ENCODE measurements at regions not wholly inside any gene's neighbourhood (a gene's known extent, or its start where the extent isn't known, plus 50 kb on each side); places are given as distances from the start of the nearest gene placed in this dataset.
A peak's percentile ranks its signal among the peaks of the same experiment; 100 is the strongest.

- peak; percentile 44 to 52 for DNase-seq
Measured at GRCh38 chr5:108642170-108642906, 105.4 kb upstream of the FER start.

DNA sequence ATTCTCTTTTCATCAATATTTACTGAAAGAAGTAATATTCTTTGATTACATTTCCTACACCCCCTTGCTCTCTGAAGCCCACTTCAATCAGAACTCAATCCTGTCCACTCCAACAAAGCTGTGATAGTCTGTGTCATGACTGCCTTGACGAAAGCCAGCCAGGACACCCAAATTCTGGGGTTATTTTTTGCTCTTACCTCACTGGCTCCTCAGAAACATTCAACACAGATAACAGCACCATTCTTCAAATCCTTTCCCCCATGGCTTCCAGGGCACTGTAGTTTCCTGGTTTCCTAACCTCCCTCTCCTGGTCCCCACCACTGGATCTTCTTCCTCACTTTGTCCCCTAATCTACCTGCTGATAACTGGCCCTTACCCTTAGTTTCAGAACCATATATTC lies 106.1 kb upstream of the FER start:
- no peak for DNase-seq

GRCh38 chr5:108639366-108639765 lies 108.3 kb upstream of the FER start:
- DNase-seq = no peak

- no peak for DNase-seq
Measured at GRCh38 chr5:108638021-108638420, 109.7 kb upstream of the FER start.

DNA sequence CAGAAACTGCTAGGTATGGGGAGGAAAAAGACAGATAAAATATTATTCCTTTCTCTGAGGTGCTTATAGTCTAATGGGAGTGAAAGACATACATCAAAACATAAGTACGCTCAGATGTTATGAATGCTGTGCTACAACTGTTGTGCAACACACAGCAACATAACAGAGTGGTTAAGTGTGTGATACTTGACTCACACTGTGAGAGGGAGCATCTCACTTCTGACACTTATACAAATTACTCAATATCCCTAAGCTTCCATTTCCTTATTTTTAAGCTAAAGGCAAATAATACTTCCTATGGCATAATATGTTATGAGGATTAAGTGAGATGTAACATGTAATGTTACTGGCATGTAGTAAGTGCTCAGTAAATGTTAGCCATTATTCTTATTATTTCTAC lies 110.6 kb upstream of the FER start:
- no peak for DNase-seq

DNA sequence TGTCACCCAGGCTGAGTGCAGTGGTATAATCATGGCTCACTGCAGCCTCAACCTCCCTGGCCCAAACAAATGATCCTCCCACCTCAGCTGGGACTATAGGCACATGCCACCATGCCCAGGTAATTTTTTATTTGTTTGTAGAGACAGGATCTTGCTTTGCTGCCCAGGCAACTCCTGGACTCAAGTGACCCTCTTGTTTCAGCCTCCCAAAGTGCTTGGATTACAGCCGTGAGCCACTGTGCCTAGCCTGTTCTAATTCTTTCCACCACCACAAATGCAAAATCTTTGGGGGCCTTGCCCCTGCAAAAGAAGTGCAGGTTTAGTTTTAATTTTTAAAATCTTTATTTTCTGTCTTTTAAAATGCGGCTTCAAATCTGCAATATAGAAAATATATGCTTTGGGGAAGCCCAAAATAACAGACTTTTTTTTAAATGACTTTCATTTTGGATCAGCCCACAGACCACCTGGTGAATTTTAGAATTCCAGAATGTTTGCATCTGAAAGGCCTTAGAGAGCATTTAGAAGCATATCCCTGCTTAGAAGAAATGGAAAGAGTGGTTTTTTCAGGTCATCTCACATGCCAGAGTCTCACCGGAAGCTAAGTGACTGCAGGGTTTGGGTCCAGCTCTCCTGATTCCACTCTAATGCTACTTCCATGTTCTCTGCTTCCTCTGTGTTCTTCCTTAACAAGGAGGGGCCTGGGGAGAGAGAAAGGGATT lies 111.4 kb upstream of the FER start:
- DNase-seq = no peak

DNA sequence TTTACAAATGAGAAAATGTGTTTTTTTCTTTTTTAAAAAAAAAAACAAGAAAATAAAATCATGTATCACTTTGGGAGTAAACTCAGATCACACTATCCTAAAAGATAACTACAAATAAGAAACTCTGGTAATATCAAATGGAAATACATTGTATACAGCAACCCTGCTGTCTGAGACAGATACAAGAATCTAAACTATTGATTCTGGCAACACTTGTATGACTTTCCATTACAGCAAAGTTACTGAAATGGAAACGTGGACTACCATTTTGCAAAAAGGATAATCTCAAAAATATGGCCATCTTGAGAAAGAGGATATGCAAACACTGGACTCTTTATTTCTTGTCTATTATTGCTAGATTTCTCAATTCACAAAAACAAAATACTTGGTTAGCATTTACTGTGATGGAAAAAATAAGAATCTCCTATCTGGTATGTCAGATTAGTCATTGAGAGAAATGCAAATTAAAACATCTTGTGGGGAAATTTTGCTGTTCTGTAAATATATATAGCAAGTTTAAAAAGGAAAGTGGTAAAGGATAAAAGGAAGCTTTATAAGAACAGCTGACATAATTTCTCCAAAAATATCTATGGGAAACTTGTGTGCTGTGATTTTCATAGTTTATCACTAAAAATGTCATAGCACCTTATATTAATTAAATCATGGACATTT lies 112.9 kb upstream of the FER start:
- no peak for DNase-seq

GRCh38 chr5:108634010-108634616 lies 113.6 kb upstream of the FER start:
- DNase-seq = no peak

DNA sequence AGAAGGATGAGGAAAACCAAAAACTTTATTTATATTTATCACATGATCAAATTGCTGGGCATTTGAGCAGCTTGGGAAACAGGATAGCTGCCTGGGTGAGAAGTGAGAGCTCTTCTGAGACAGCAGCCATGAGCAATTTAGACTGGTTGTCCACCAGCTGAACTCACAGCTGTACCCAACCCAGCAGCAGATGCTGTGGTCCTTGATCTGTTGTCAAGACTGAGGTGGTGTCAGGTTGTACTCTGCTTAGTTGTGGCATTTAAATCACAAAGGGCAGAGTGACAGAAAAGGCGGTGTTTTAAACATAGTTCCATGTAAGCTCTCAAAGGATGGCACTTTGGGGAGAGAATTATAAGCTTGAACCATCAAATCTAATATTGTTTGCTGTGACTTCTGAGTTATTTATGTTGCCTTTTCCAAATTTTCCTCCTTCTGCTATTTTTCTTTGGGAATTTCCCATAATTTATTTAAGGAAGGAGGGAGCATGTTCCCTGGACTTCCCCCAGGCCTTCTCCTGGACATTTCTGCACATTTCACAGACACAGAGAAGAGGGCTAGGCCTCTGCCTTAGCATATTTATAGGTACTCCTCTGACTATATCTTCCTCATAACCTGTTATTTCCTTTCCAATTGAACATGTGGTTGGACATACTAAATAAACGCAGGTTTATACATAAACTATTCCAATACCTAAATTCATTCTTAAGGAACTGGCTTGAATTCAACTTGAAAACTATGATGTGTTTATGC lies 117.7 kb upstream of the FER start:
- no peak for DNase-seq

DNA sequence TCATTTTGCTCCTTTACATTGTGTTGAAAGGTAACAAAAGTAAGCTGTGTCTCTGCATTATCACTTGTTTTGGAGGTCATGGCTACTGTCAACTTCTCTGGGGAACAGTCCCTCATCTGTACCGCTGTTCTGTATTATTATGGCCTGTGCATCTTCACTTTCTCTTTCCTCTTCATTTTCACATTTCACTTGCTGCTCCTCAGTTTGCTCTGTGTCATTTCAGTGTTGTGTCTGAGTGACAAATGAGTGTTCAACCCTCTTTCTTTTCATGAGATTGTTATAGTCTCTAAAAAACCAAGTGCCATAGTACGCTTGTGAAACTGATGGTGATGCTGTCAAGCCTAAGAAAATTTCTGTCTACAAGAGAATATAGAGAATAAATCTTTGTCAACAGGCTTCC lies 122.0 kb upstream of the FER start:
- no peak for DNase-seq

- DNase-seq = no peak
Measured at GRCh38 chr5:108623826-108624225, 123.9 kb upstream of the FER start.

DNA sequence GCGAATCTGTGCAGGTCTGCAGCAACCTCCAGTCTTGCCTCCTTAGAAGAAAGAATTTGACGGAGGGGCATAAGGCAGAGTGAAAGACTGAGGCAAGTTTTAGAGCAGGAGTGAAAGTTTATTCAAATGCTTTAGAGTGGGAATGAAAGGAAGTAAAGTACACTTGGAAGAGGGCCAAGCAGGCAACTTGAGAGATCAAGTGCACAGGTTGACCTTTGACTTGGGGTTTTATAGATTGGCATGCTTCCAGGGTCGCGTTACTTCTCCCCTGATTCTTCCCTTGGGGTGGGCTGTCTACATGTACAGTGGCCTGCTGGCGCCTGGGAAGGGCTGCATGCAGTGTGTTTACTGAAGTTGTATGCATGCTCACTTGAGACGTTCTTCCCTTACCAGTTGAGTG lies 127.2 kb upstream of the FER start:
- no peak for DNase-seq

- DNase-seq = no peak
Measured at GRCh38 chr5:108619815-108620214, 127.9 kb upstream of the FER start.

- no peak for DNase-seq
Measured at GRCh38 chr5:108617467-108618435, 129.9 kb upstream of the FER start.

GRCh38 chr5:108615216-108615615 lies 132.5 kb upstream of the FER start:
- no peak for DNase-seq

GRCh38 chr5:108607421-108607820 lies 140.3 kb upstream of the FER start:
- DNase-seq = no peak

DNA sequence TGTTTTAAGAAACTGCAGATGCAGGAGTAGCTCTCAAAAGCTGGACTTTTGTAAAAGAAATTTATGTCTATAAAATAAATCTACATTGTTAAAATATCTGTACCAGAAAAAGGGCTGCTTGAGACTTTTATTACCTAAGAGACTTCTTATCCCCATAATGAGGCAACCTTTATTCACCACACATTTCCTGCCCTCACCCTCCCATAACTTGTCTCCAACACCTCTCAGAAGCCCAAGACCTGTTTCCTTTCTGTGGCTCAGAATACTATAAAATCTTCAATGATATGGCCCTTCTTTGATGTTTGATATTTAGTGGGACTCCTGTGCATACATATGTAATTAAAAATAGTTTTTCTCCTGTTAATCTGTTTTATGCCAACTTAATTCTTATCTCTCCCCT lies 141.5 kb upstream of the FER start:
- DNase-seq = no peak

GRCh38 chr5:108602830-108603229 lies 144.9 kb upstream of the FER start:
- no peak for DNase-seq

DNA sequence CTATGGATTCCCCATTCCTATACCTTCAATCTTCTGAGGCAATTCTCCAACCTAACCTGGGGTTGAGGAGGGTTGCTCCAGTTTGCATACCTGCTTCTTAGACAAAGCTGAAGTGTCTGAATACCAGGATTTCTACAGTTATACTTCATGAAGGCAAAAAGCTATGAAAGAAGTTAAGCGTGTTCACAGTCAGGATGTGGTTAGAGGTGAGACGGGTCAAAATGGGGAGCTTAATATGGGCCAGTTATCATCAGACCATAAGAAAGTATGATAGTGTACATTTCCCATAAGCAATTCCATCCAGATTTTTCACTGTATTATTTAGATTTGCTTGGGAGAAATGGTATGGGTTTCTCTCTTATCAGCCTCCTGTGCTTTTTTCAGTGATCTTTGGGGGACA lies 156.9 kb upstream of the FER start:
- DNase-seq = no peak

GRCh38 chr5:108588323-108588722 lies 159.4 kb upstream of the FER start:
- DNase-seq = no peak

- DNase-seq = no peak
Measured at GRCh38 chr5:108587821-108588220, 159.9 kb upstream of the FER start.

- no peak for DNase-seq
Measured at GRCh38 chr5:108581026-108581425, 166.7 kb upstream of the FER start.
